H9 (cell line): ENCODE measurements at regions not wholly inside any gene's neighbourhood (a gene's known extent, or its start where the extent isn't known, plus 50 kb on each side); places are given as distances from the start of the nearest gene placed in this dataset.

Experiments used
- DNase-seq: peaks from one replicate; pipeline ENCODE4 v3.0.0-alpha.2; 2017
- H2AFZ ChIP-seq: one replicate; pipeline ENCODE4 v1.6.1; 2013; ENCODE audit warnings: mild to moderate bottlenecking, low read length, control low read depth, moderate library complexity
- H2AK5ac ChIP-seq: 2 replicates; pipeline ENCODE4 v1.6.1; 2013; ENCODE audit warnings: low read length, control low read depth, mixed read lengths; ENCODE audit not compliant: insufficient read length
- H2BK120ac ChIP-seq: one replicate; pipeline ENCODE4 v1.6.1; 2013; ENCODE audit warnings: low read depth, mild to moderate bottlenecking, low read length, control low read depth, inconsistent platforms; ENCODE audit not compliant: poor library complexity, severe bottlenecking
- H2BK12ac ChIP-seq: 2 replicates; pipeline ENCODE4 v1.6.1; 2013; ENCODE audit warnings: low read length, control low read depth, mixed read lengths, low read depth; ENCODE audit not compliant: insufficient read length
- H2BK15ac ChIP-seq: 2 replicates; pipeline ENCODE4 v1.6.1; 2013; ENCODE audit warnings: low read depth, low read length, control low read depth
- H2BK20ac ChIP-seq: one replicate; pipeline ENCODE4 v1.6.1; 2013; ENCODE audit warnings: low read depth, mild to moderate bottlenecking, low read length, control low read depth, inconsistent platforms; ENCODE audit not compliant: poor library complexity, severe bottlenecking
- H2BK5ac ChIP-seq: 2 replicates; pipeline ENCODE4 v1.6.1; 2013; ENCODE audit warnings: low read length, control low read depth, mixed read lengths; ENCODE audit not compliant: insufficient read length
- H3K14ac ChIP-seq: 2 replicates; pipeline ENCODE4 v1.6.1; 2013; ENCODE audit warnings: low read length, control low read depth; ENCODE audit not compliant: insufficient read depth
- H3K18ac ChIP-seq: 2 replicates; pipeline ENCODE4 v1.6.1; 2013; ENCODE audit warnings: low read depth, mild to moderate bottlenecking, mixed read lengths, low read length, control low read depth; ENCODE audit not compliant: insufficient read length
- H3K23ac ChIP-seq: 2 replicates; pipeline ENCODE4 v1.6.1; 2013; ENCODE audit warnings: low read length, control low read depth, mixed read lengths, low read depth; ENCODE audit not compliant: insufficient read length
- H3K23me2 ChIP-seq: 2 replicates; pipeline ENCODE4 v1.6.1; 2013; ENCODE audit warnings: low read depth, mild to moderate bottlenecking, mixed read lengths, low read length, control low read depth; ENCODE audit not compliant: insufficient read length, poor library complexity, severe bottlenecking
- H3K27ac ChIP-seq: 2 replicates; pipeline ENCODE4 v1.5.1; 2013; ENCODE audit warnings: low read length, control low read depth, mixed read lengths, low read depth; ENCODE audit not compliant: insufficient read length
- H3K27me3 ChIP-seq: 2 replicates; pipeline ENCODE4 v1.6.1; 2013; ENCODE audit warnings: low read length, control low read depth, inconsistent platforms; ENCODE audit not compliant: insufficient read depth
- H3K4ac ChIP-seq: 2 replicates; pipeline ENCODE4 v1.6.1; 2013; ENCODE audit warnings: low read depth, mild to moderate bottlenecking, control low read depth, inconsistent platforms, low read length, moderate library complexity
- H3K4me1 ChIP-seq: 2 replicates; pipeline ENCODE4 v1.6.1; 2013; ENCODE audit warnings: low read length, control low read depth, inconsistent platforms; ENCODE audit not compliant: insufficient read depth
- H3K4me2 ChIP-seq: 2 replicates; pipeline ENCODE4 v1.6.1; 2013; ENCODE audit warnings: low read length, control low read depth, mixed read lengths; ENCODE audit not compliant: insufficient read length, insufficient read depth
- H3K56ac ChIP-seq: 2 replicates; pipeline ENCODE4 v1.6.1; 2013; ENCODE audit warnings: low read depth, mild to moderate bottlenecking, mixed read lengths, low read length, control low read depth; ENCODE audit not compliant: insufficient read length
- H3K79me1 ChIP-seq: 2 replicates; pipeline ENCODE4 v1.6.1; 2013; ENCODE audit warnings: low read depth, mild to moderate bottlenecking, moderate library complexity, low read length, control low read depth, inconsistent platforms; ENCODE audit not compliant: insufficient read depth, poor library complexity, severe bottlenecking
- H3K79me2 ChIP-seq: 2 replicates; pipeline ENCODE4 v1.6.1; 2013; ENCODE audit warnings: low read length, control low read depth, inconsistent platforms; ENCODE audit not compliant: insufficient read depth
- H3K9ac ChIP-seq: 2 replicates; pipeline ENCODE4 v1.6.1; 2013; ENCODE audit warnings: low read length, control low read depth, mixed read lengths; ENCODE audit not compliant: insufficient read length; ENCODE audit errors: extremely low read depth
- H3K9me3 ChIP-seq: one replicate; pipeline ENCODE4 v1.6.1; 2013; ENCODE audit warnings: low read depth, low read length, inconsistent platforms; ENCODE audit not compliant: control insufficient read depth
- H3T11ph ChIP-seq: one replicate; pipeline ENCODE4 v1.6.1; 2013; ENCODE audit warnings: mild to moderate bottlenecking, low read length, control low read depth, inconsistent platforms
- H4K20me1 ChIP-seq: one replicate; pipeline ENCODE4 v1.6.1; 2013; ENCODE audit not compliant: control insufficient read depth, insufficient read length, insufficient read depth
- H4K5ac ChIP-seq: 2 replicates; pipeline ENCODE4 v1.6.1; 2013; ENCODE audit warnings: low read depth, mild to moderate bottlenecking, mixed read lengths, low read length, control low read depth; ENCODE audit not compliant: insufficient read length
- H4K8ac ChIP-seq: replicated peaks from 2 replicates; pipeline ENCODE4 v1.6.1; 2013; ENCODE audit warnings: low read length, control low read depth, mixed read lengths, low read depth; ENCODE audit not compliant: insufficient read length
- H4K91ac ChIP-seq: 2 replicates; pipeline ENCODE4 v1.6.1; 2013; ENCODE audit warnings: low read depth, mild to moderate bottlenecking, moderate library complexity, mixed read lengths, low read length, control low read depth; ENCODE audit not compliant: insufficient read length
- H3K27ac Mint-ChIP-seq, 3 experiments: 2 replicates in 2 of 3; 3 replicates in 1 of 3; pipeline ENCODE4 v1.8.0; 2020 to 2021; ENCODE audit warnings: mixed read lengths in 3 of 3, mild to moderate bottlenecking in 1 of 3, moderate library complexity in 1 of 3
- H3K27me3 Mint-ChIP-seq: 2 replicates; pipeline ENCODE4 v1.8.0; 2021; ENCODE audit warnings: low read depth, mild to moderate bottlenecking, moderate library complexity, mixed read lengths
- H3K36me3 Mint-ChIP-seq, 3 experiments: 2 replicates in 2 of 3; 3 replicates in 1 of 3; pipeline ENCODE4 v1.8.0; 2020 to 2021; ENCODE audit warnings: low read depth in 3 of 3, mixed read lengths in 3 of 3; ENCODE audit not compliant: insufficient read depth in 1 of 3
- H3K4me1 Mint-ChIP-seq, 2 experiments: 2 replicates each; pipeline ENCODE4 v1.8.0; 2020; ENCODE audit warnings: mixed read lengths in 2 of 2
- H3K4me3 Mint-ChIP-seq, 2 experiments: 2 replicates in 1 of 2; 3 replicates in 1 of 2; pipeline ENCODE4 v1.8.0; 2020 to 2021; ENCODE audit warnings: mild to moderate bottlenecking in 2 of 2, mixed read lengths in 2 of 2, moderate library complexity in 1 of 2
- H3K9me3 Mint-ChIP-seq, 2 experiments: 2 replicates in 1 of 2; 3 replicates in 1 of 2; pipeline ENCODE4 v1.8.0; 2020; ENCODE audit warnings: mild to moderate bottlenecking in 2 of 2, mixed read lengths in 2 of 2, moderate library complexity in 1 of 2
- WGBS: extraction: QIAGEN DNeasy Blood & Tissue Kit; methylation state at CpG from one replicate; pipeline ENCODE4 v1.1.7; 2013; ENCODE audit warnings: missing lambda C conversion rate, low lambda C conversion rate, mixed read lengths; ENCODE audit not compliant: insufficient read length; ENCODE audit errors: extremely low coverage; 5-methylcytosine and 5-hydroxymethylcytosine counted together
- TF ChIP-seq, protein P1 (sequence below): fragments of 200-600 bp; sonication (generic); conservative IDR thresholded peaks from 3 replicates; pipeline ENCODE4 v1.8.0; 2021; ENCODE audit warnings: antibody characterized with exemption, mild to moderate bottlenecking

DNA sequence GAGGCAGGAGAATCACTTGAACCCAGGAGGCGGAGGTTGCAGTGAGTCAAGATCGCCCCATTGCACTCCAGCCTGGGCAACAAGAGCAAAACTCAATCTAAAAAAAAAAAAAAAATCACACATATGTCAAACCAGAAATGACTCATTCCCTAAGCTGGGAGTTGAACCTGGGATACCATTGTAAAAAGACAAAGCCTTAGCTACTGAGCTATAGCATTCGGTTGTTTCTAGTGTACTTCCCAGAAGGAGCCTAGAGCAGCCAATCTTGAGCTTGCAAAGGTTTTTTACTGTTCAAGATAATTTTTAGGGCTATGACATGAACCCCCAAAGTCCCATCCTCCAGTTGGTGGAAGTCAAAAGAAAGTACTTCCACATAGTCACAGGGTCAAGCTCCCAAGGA is 87.9 kb downstream of the ZNF467 start:
- Histone ChIP-seq H3K23me2 (no peaks in the 10 kb centered on the region), H3K27ac (no peak overlapping the region), H2BK120ac (no peak overlapping the region), H3K56ac (no peak overlapping the region), H2BK20ac (no peak overlapping the region), H3K27me3 (no peaks in the 10 kb centered on the region), H3K14ac (no peak overlapping the region), H3K79me2 (no peaks in the 10 kb centered on the region), H2AK5ac (no peak overlapping the region), H2BK5ac (no peak overlapping the region), H3T11ph (no peak overlapping the region), H2BK12ac (no peak overlapping the region), H4K91ac (no peak overlapping the region), H3K4ac (no peak overlapping the region), H3K4me2 (no peak overlapping the region), H4K8ac (no peak overlapping the region), H2BK15ac (no peak overlapping the region), H3K23ac (no peak overlapping the region), H4K5ac (no peak overlapping the region), H3K9ac (no peak overlapping the region), H4K20me1 (no peaks in the 10 kb centered on the region), H3K18ac (no peak overlapping the region), H3K4me1 (peaks cover 4% of the 10 kb centered on the region; the same call in 1 of the 2 replicates), H3K9me3 (no peaks in the 10 kb centered on the region), H2AFZ (no peak overlapping the region), H3K79me1 (no peaks in the 10 kb centered on the region)
- Mint-ChIP-seq H3K9me3 (peaks cover 2 to 4% of the 10 kb centered on the region in 2 experiments), H3K27me3 (peaks cover under 1% of the 10 kb centered on the region; the same call in 1 of the 2 replicates), H3K4me1 (peaks cover 50 to 58% of the 10 kb centered on the region in 2 experiments), H3K36me3 (no peaks in the 10 kb centered on the region; a peak in 1 of 7 replicates), H3K27ac (no peak overlapping the region), H3K4me3 (no peak overlapping the region)
- DNase-seq, result no peak
- TF ChIP-seq, protein P1, sequence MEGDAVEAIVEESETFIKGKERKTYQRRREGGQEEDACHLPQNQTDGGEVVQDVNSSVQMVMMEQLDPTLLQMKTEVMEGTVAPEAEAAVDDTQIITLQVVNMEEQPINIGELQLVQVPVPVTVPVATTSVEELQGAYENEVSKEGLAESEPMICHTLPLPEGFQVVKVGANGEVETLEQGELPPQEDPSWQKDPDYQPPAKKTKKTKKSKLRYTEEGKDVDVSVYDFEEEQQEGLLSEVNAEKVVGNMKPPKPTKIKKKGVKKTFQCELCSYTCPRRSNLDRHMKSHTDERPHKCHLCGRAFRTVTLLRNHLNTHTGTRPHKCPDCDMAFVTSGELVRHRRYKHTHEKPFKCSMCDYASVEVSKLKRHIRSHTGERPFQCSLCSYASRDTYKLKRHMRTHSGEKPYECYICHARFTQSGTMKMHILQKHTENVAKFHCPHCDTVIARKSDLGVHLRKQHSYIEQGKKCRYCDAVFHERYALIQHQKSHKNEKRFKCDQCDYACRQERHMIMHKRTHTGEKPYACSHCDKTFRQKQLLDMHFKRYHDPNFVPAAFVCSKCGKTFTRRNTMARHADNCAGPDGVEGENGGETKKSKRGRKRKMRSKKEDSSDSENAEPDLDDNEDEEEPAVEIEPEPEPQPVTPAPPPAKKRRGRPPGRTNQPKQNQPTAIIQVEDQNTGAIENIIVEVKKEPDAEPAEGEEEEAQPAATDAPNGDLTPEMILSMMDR, result no peak
- no CpG with 5 or more reads among the region's 3 CpGs for WGBS
